Astrocyte (in vitro differentiated cells and primary cell): ENCODE measurements at regions not wholly inside any gene's neighbourhood (a gene's known extent, or its start where the extent isn't known, plus 50 kb on each side); places are given as distances from the start of the nearest gene placed in this dataset.

ENCODE experiments used
- DNase-seq: peaks from one replicate; pipeline ENCODE4 v3.0.0-alpha.2; 2010; ENCODE audit warnings: low read depth
- FAIRE-seq: peaks from 2 replicates; lab custom pipeline; 2011; peaks lifted over from hg19 to GRCh38; lab: Jason Lieb, UNC
- H2AFZ ChIP-seq: 2 replicates; pipeline ENCODE4 v1.6.0; 2012; ENCODE audit warnings: low read depth, low read length, inconsistent platforms
- H3K27ac ChIP-seq: 2 replicates; pipeline ENCODE4 v1.5.1; 2011; ENCODE audit warnings: low read depth, low read length, inconsistent platforms
- H3K27me3 ChIP-seq: 2 replicates; pipeline ENCODE4 v1.6.0; 2011; ENCODE audit warnings: low read length, inconsistent platforms; ENCODE audit not compliant: insufficient read depth
- H3K36me3 ChIP-seq: 2 replicates; pipeline ENCODE4 v1.5.1; 2011; ENCODE audit warnings: low read length, inconsistent platforms; ENCODE audit not compliant: insufficient read depth
- H3K4me1 ChIP-seq: 2 replicates; pipeline ENCODE4 v1.5.1; 2011; ENCODE audit warnings: low read length, inconsistent platforms; ENCODE audit not compliant: insufficient read depth
- H3K4me2 ChIP-seq: 2 replicates; pipeline ENCODE4 v1.6.0; 2012; ENCODE audit warnings: low read length, inconsistent platforms
- H3K4me3 ChIP-seq: 2 replicates; pipeline ENCODE4 v1.5.1; 2011; ENCODE audit warnings: low read depth, mild to moderate bottlenecking, low read length, inconsistent platforms; ENCODE audit not compliant: insufficient read depth
- H3K79me2 ChIP-seq: 2 replicates; pipeline ENCODE4 v1.6.0; 2012; ENCODE audit warnings: mild to moderate bottlenecking, low read length, inconsistent platforms; ENCODE audit not compliant: insufficient read depth
- H3K9ac ChIP-seq: 2 replicates; pipeline ENCODE4 v1.6.0; 2012; ENCODE audit warnings: mild to moderate bottlenecking, low read length, inconsistent platforms
- H3K9me3 ChIP-seq: 2 replicates; pipeline ENCODE4 v1.5.1; 2012; ENCODE audit warnings: low read depth, mild to moderate bottlenecking, low read length, inconsistent platforms; ENCODE audit not compliant: insufficient read depth
- H4K20me1 ChIP-seq: 2 replicates; pipeline ENCODE4 v1.6.0; 2012; ENCODE audit warnings: low read length, inconsistent platforms; ENCODE audit not compliant: insufficient read depth
- H3K27ac Mint-ChIP-seq: one replicate; pipeline ENCODE4 v1.8.0; 2021; ENCODE audit warnings: mild to moderate bottlenecking, mixed read lengths; ENCODE audit not compliant: unreplicated experiment
- H3K27me3 Mint-ChIP-seq: one replicate; pipeline ENCODE4 v1.8.0; 2021; ENCODE audit warnings: low read depth, mixed read lengths; ENCODE audit not compliant: unreplicated experiment
- H3K36me3 Mint-ChIP-seq: one replicate; pipeline ENCODE4 v1.8.0; 2021; ENCODE audit warnings: low read depth, mixed read lengths; ENCODE audit not compliant: unreplicated experiment
- H3K4me1 Mint-ChIP-seq: one replicate; pipeline ENCODE4 v1.8.0; 2021; ENCODE audit warnings: low read depth, mixed read lengths; ENCODE audit not compliant: unreplicated experiment
- H3K4me3 Mint-ChIP-seq: one replicate; pipeline ENCODE4 v1.8.0; 2021; ENCODE audit warnings: mild to moderate bottlenecking, moderate library complexity, mixed read lengths; ENCODE audit not compliant: unreplicated experiment
- H3K9me3 Mint-ChIP-seq: one replicate; pipeline ENCODE4 v1.8.0; 2021; ENCODE audit warnings: mild to moderate bottlenecking, mixed read lengths; ENCODE audit not compliant: unreplicated experiment
- EZH2 ChIP-seq: IDR thresholded peaks from 2 replicates; pipeline ENCODE4 v1.6.1; 2012; ENCODE audit warnings: mild to moderate bottlenecking, low read length, inconsistent platforms; ENCODE audit not compliant: insufficient read depth
- TF ChIP-seq, protein P1 (sequence below): IDR thresholded peaks from 2 replicates; pipeline ENCODE4 v1.5.1; 2011; ENCODE audit warnings: low read depth, mild to moderate bottlenecking, inconsistent platforms, low read length, moderate library complexity; ENCODE audit not compliant: insufficient read depth

DNA sequence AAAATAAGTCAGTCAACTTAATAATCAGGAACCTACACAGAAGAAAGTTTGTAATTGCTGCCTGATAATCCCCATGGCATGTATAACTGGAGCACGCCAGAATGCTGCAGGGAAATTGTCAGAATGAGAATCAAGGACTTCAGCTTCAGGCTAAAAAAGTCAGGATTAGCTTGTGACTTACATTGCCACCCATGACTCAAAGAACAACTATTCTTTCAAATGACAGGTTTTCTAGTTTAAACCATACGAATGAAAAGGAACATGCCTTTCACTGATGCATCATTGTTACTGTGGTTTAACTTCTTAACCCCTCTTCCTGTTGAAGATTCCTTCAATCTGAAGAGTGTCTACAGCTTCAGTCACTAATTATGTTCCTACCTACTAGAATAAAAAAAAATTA lies 112.4 kb downstream of the ISL1 start:
- H3K4me1 Mint-ChIP-seq = peaks cover 37% of the 10 kb centered on the region
- no peak overlapping the region for H3K4me3 Mint-ChIP-seq
- peak; percentile 74 for FAIRE-seq

DNA sequence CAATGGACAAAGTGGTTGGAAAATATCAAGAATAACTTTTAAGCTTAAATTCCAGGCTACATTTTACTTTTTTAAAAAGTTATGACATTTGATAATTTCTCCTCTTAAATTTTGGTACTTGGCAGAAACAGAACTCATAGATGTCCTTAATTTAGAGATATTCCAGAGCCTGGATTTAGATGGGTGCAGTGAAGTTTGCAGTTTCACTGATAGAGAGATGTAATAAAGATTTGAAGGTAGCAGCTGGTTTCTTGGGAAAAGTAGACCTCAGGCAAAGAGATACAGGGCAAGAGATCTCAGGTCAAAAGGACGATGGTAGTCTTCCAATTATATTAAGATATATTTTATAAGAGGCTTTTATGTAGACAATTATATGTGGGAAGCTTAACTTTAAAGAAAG lies 134.6 kb downstream of the ISL1 start:
- no peak overlapping the region for H3K4me2 ChIP-seq
- no peak overlapping the region for H3K9ac ChIP-seq
- Mint-ChIP-seq H3K4me1 (peaks cover 5% of the 10 kb centered on the region), H3K36me3 (no peaks in the 10 kb centered on the region), H3K27me3 (no peaks in the 10 kb centered on the region), H3K9me3 (no peaks in the 10 kb centered on the region), H3K27ac (no peak overlapping the region), H3K4me3 (no peak overlapping the region)
- no peak overlapping the region for H3K4me3 ChIP-seq
- H3K4me1 ChIP-seq = no peaks in the 10 kb centered on the region
- no peak overlapping the region for H2AFZ ChIP-seq
- H3K27me3 ChIP-seq = no peaks in the 10 kb centered on the region
- H3K27ac ChIP-seq = no peak overlapping the region
- H4K20me1 ChIP-seq = no peaks in the 10 kb centered on the region
- TF ChIP-seq, protein P1, sequence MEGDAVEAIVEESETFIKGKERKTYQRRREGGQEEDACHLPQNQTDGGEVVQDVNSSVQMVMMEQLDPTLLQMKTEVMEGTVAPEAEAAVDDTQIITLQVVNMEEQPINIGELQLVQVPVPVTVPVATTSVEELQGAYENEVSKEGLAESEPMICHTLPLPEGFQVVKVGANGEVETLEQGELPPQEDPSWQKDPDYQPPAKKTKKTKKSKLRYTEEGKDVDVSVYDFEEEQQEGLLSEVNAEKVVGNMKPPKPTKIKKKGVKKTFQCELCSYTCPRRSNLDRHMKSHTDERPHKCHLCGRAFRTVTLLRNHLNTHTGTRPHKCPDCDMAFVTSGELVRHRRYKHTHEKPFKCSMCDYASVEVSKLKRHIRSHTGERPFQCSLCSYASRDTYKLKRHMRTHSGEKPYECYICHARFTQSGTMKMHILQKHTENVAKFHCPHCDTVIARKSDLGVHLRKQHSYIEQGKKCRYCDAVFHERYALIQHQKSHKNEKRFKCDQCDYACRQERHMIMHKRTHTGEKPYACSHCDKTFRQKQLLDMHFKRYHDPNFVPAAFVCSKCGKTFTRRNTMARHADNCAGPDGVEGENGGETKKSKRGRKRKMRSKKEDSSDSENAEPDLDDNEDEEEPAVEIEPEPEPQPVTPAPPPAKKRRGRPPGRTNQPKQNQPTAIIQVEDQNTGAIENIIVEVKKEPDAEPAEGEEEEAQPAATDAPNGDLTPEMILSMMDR = no peak
- TF ChIP-seq EZH2 = no peak
- DNase-seq (no peak), FAIRE-seq (no peak)
- H3K36me3 ChIP-seq = no peaks in the 10 kb centered on the region
- H3K79me2 ChIP-seq = no peaks in the 10 kb centered on the region
- H3K9me3 ChIP-seq = no peaks in the 10 kb centered on the region

More for the DNA sequence above, 112.4 kb downstream of the ISL1 start:
- no peaks in the 10 kb centered on the region for H3K36me3 Mint-ChIP-seq
- no peaks in the 10 kb centered on the region for H4K20me1 ChIP-seq
- no peaks in the 10 kb centered on the region for H3K79me2 ChIP-seq
- H3K4me3 ChIP-seq = no peak overlapping the region
- H3K9ac ChIP-seq = peak overlapping the region; percentile 3
- no peaks in the 10 kb centered on the region for H3K27me3 Mint-ChIP-seq
- no peaks in the 10 kb centered on the region for H3K9me3 Mint-ChIP-seq
- H3K9me3 ChIP-seq = no peaks in the 10 kb centered on the region
- no peak overlapping the region for H3K27ac ChIP-seq
- H3K27ac Mint-ChIP-seq = peak overlapping the region; percentile 94
- no peaks in the 10 kb centered on the region for H3K27me3 ChIP-seq
- TF ChIP-seq EZH2 = no peak
- TF ChIP-seq, protein P1 = no peak
- DNase-seq = peak; percentile 78
- peaks cover 4% of the 10 kb centered on the region for H3K4me1 ChIP-seq
- H2AFZ ChIP-seq = no peak overlapping the region
- H3K4me2 ChIP-seq = peak overlapping the region; percentile 64
- H3K36me3 ChIP-seq = no peaks in the 10 kb centered on the region

DNA sequence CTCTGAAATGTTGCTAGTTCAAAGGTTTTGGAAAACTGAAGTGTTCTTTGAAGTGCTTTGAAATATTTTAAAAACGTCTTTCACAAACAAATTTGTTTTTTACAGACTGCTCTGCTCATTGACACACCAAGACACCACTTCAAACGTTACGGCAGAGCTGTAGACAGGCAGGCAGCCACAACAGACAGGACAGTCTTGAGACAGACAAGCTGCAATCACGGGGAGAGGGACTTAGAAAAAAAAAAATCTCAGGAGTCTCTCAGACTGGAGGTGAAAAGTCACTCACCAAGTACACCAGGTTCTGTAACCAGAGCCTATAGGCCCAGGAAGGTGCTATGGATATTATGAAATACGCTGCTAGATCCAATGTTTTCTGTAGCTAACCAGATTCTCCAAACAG lies 135.4 kb downstream of the ISL1 start:
- H3K27me3 ChIP-seq = no peaks in the 10 kb centered on the region
- no peak overlapping the region for H3K4me3 Mint-ChIP-seq
- no peaks in the 10 kb centered on the region for H3K9me3 ChIP-seq
- no peak overlapping the region for H3K27ac ChIP-seq
- H3K27me3 Mint-ChIP-seq = no peaks in the 10 kb centered on the region
- FAIRE-seq (no peak), DNase-seq (no peak)
- H3K4me2 ChIP-seq = no peak overlapping the region
- H3K27ac Mint-ChIP-seq = peak overlapping the region; percentile 62
- H3K36me3 ChIP-seq = no peaks in the 10 kb centered on the region
- peaks cover 5% of the 10 kb centered on the region for H3K4me1 Mint-ChIP-seq
- H3K36me3 Mint-ChIP-seq = no peaks in the 10 kb centered on the region
- H3K4me3 ChIP-seq = no peak overlapping the region
- no peaks in the 10 kb centered on the region for H3K4me1 ChIP-seq
- TF ChIP-seq, protein P1 = no peak
- TF ChIP-seq EZH2 = no peak
- no peak overlapping the region for H3K9ac ChIP-seq
- H3K9me3 Mint-ChIP-seq = no peaks in the 10 kb centered on the region
- H3K79me2 ChIP-seq = no peaks in the 10 kb centered on the region
- H4K20me1 ChIP-seq = no peaks in the 10 kb centered on the region
- H2AFZ ChIP-seq = no peak overlapping the region
